ENCODE measurements at regions not wholly inside any gene's neighbourhood (a gene's known extent, or its start where the extent isn't known, plus 50 kb on each side); places are given as distances from the start of the nearest gene placed in this dataset.

- intact Hi-C loops (cut with micrococcal nuclease; ENCODE audit: unreplicated experiment) = no loop called here
- Histone ChIP-seq H3K4me1 (ENCODE audit: insufficient read depth, low read length, poor library complexity, severe bottlenecking) (no peaks in the 10 kb centered on the region), H3K27me3 (replicated peaks; ENCODE audit: insufficient read depth, low read depth, low read length, poor library complexity) (no peaks in the 10 kb centered on the region), H3K27ac (ENCODE audit: low read depth, low read length, poor library complexity, severe bottlenecking) (no peak overlapping the region), H3K9me3 (ENCODE audit: low read depth, low read length, poor library complexity, severe bottlenecking) (no peaks in the 10 kb centered on the region), H3K36me3 (ENCODE audit: insufficient read depth, low read length, poor library complexity, severe bottlenecking) (no peaks in the 10 kb centered on the region), H3K4me3 (ENCODE audit: low read depth, low read length, poor library complexity, severe bottlenecking) (no peak overlapping the region)
- TF ChIP-seq EZH2 (IDR thresholded peaks at IDR 0.05; ENCODE audit: borderline replicate concordance, low read depth, low read length, poor library complexity, severe bottlenecking) = no peak
- TF ChIP-seq, protein P1, sequence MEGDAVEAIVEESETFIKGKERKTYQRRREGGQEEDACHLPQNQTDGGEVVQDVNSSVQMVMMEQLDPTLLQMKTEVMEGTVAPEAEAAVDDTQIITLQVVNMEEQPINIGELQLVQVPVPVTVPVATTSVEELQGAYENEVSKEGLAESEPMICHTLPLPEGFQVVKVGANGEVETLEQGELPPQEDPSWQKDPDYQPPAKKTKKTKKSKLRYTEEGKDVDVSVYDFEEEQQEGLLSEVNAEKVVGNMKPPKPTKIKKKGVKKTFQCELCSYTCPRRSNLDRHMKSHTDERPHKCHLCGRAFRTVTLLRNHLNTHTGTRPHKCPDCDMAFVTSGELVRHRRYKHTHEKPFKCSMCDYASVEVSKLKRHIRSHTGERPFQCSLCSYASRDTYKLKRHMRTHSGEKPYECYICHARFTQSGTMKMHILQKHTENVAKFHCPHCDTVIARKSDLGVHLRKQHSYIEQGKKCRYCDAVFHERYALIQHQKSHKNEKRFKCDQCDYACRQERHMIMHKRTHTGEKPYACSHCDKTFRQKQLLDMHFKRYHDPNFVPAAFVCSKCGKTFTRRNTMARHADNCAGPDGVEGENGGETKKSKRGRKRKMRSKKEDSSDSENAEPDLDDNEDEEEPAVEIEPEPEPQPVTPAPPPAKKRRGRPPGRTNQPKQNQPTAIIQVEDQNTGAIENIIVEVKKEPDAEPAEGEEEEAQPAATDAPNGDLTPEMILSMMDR (conservative IDR thresholded peaks at IDR 0.05; ENCODE audit: low read depth, low read length) = no peak
- DNase-seq (ENCODE audit: low spot score) = no peak
- ChIA-PET CTCF (no interaction called here), POLR2A (ENCODE audit: low non-redundant PET) (no interaction called here)
- BruUV-seq (replicated peaks) = no TSS peak
Observed at GRCh38 chr2:208929139-208929864, 494.5 kb upstream of the MAP2 start.

- TF ChIP-seq, protein P1 (conservative IDR thresholded peaks at IDR 0.05; ENCODE audit: low read depth, low read length) = no peak
- no peak for TF ChIP-seq EZH2 (IDR thresholded peaks at IDR 0.05; ENCODE audit: borderline replicate concordance, low read depth, low read length, poor library complexity, severe bottlenecking)
- Histone ChIP-seq H3K9me3 (ENCODE audit: low read depth, low read length, poor library complexity, severe bottlenecking) (no peaks in the 10 kb centered on the region), H3K27me3 (replicated peaks; ENCODE audit: insufficient read depth, low read depth, low read length, poor library complexity) (no peaks in the 10 kb centered on the region), H3K36me3 (ENCODE audit: insufficient read depth, low read length, poor library complexity, severe bottlenecking) (no peaks in the 10 kb centered on the region), H3K27ac (ENCODE audit: low read depth, low read length, poor library complexity, severe bottlenecking) (no peak overlapping the region), H3K4me3 (ENCODE audit: low read depth, low read length, poor library complexity, severe bottlenecking) (no peak overlapping the region), H3K4me1 (ENCODE audit: insufficient read depth, low read length, poor library complexity, severe bottlenecking) (no peaks in the 10 kb centered on the region)
- no peak for DNase-seq (ENCODE audit: low spot score)
- ChIA-PET POLR2A (ENCODE audit: low non-redundant PET) (no interaction called here), CTCF (no interaction called here)
- intact Hi-C loops (cut with micrococcal nuclease; ENCODE audit: unreplicated experiment) = no loop called here
- no TSS peak for BruUV-seq (replicated peaks)
Observed at GRCh38 chr2:208929894-208930427, 493.9 kb upstream of the MAP2 start.

GRCh38 chr2:208935531-208935930 lies 488.3 kb upstream of the MAP2 start:
- H3K4me1 ChIP-seq (ENCODE audit: insufficient read depth, low read length, poor library complexity, severe bottlenecking) = no peaks in the 10 kb centered on the region
- no TSS peak for BruUV-seq (replicated peaks)
- H3K27ac ChIP-seq (ENCODE audit: low read depth, low read length, poor library complexity, severe bottlenecking) = no peak overlapping the region
- intact Hi-C loops (cut with micrococcal nuclease; ENCODE audit: unreplicated experiment) = no loop called here
- no peaks in the 10 kb centered on the region for H3K36me3 ChIP-seq (ENCODE audit: insufficient read depth, low read length, poor library complexity, severe bottlenecking)
- TF ChIP-seq, protein P1 (conservative IDR thresholded peaks at IDR 0.05; ENCODE audit: low read depth, low read length) = no peak
- TF ChIP-seq EZH2 (IDR thresholded peaks at IDR 0.05; ENCODE audit: borderline replicate concordance, low read depth, low read length, poor library complexity, severe bottlenecking) = no peak
- H3K4me3 ChIP-seq (ENCODE audit: low read depth, low read length, poor library complexity, severe bottlenecking) = no peak overlapping the region
- no peaks in the 10 kb centered on the region for H3K9me3 ChIP-seq (ENCODE audit: low read depth, low read length, poor library complexity, severe bottlenecking)
- no peak for DNase-seq (ENCODE audit: low spot score)
- ChIA-PET POLR2A (ENCODE audit: low non-redundant PET) (no interaction called here), CTCF (no interaction called here)
- H3K27me3 ChIP-seq (replicated peaks; ENCODE audit: insufficient read depth, low read depth, low read length, poor library complexity) = no peaks in the 10 kb centered on the region

Data from A673 (cell line).